ENCODE measurements at regions not wholly inside any gene's neighbourhood (a gene's known extent, or its start where the extent isn't known, plus 50 kb on each side); places are given as distances from the start of the nearest gene placed in this dataset.
A peak's percentile ranks its signal among the peaks of the same experiment; 100 is the strongest.

DNA sequence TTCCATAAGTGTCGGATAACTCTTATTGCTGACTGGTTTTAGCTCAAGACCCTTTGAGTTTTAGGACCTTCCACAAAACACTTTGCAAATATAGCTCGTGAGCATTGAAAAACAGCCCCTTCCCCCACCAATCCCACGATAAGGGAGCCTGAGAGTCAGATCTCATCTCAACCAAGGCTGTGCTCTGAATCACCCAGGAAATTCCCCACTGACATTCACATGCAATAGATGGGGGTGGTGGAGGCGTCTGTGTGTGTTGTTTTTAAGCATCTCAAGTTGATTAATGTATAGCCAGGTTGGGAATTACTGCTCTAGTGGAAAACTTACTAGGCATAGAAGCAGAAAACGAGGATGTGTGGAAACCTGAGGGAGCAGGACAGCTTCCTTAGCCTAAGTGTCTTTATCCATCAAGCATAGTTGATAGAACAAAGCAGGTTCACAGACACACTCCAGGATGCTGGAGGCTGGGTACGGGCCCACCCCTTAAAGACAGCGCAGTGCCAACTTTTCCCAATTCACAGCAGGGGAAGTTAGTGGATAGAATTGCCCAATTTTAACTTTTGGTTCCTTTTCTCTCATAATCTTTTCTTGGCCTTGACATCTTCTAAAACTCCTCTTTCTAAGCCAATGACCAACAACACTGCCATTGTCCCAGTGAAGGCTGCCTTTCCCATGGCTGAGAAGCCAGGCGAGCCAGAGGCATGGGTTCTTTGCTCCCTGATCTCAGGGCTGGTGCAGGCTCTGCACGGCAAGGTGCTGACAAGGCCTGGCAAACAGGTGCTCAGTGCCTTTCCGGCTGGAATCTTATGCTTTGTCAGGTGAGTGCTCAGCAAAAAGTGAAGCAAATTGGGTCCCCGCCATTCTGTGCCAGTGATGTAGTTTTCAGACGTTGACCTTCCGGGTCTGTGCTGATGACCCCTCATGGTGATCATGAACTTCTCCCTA lies 98.5 kb upstream of the INSIG1 start:
- no peak for TF ChIP-seq CTCF (IDR thresholded peaks at IDR 0.05; ENCODE audit: insufficient read depth, low read length, missing control alignments)
- H3K4me3 ChIP-seq (ENCODE audit: low read depth, low read length), result no peak overlapping the region
- POLR2A ChIA-PET, result interaction anchor here (0.6 to 0.8 kb wide), 2 partner anchors 31 to 98 kb away, joined by 3 read pairs; partner anchors contain the start of gene INSIG1
- CTCF ChIA-PET, result interaction anchor here (1.1 to 6.2 kb wide), 6 partner anchors 8 to 146 kb away, joined by 3 to 48 read pairs (median 5); partner anchors contain the start of gene INSIG1
- DNase-seq (ENCODE audit: low read depth, low spot score), result peak; percentile 61

DNA sequence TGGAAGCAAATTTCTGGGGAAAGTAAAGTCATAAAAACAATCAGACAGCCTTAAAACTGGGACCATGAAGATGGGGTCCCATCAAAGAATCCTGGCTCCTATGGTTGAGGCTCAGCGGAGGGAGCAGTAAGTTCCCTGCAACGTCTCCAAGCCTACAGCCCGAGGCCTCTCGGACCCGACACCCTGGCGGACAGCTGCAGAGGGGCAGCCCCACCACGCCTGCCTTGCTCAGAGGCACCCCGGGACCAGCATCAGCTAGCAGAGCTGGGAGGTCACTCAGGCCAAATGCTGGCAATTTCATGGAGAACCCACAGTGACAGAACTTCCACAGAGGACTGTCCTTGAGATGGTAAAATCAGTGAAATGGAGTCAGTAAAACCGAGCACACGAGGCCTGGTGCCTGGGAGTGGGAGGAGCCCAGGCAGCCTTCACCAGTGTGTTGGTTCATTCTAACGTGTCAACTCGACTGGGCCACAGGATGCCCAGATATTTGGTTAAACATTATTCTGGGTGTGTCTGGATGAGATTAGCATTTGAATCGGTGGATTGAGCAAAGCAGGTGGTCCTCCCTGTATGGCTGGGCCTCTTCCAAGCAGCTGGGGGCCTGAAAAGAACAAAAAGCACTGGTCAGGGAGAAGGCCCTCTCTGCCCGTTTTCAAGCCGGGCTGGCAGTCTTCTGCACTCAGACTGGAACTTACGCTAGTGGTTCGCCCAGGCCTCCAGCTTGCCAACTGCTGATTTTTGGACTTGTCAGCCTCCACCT lies 96.2 kb upstream of the INSIG1 start:
- no peak overlapping the region for H3K4me3 ChIP-seq (ENCODE audit: low read depth, low read length)
- CTCF ChIA-PET, result interaction anchor here (1.0 to 6.2 kb wide), 4 partner anchors 11 to 282 kb away, joined by 3 to 48 read pairs (median 5); no protein-coding TSS in a partner anchor
- POLR2A ChIA-PET, result interaction anchor here (0.8 kb wide), 1 partner anchor 11 kb away, joined by 3 read pairs; no protein-coding TSS in a partner anchor

DNA sequence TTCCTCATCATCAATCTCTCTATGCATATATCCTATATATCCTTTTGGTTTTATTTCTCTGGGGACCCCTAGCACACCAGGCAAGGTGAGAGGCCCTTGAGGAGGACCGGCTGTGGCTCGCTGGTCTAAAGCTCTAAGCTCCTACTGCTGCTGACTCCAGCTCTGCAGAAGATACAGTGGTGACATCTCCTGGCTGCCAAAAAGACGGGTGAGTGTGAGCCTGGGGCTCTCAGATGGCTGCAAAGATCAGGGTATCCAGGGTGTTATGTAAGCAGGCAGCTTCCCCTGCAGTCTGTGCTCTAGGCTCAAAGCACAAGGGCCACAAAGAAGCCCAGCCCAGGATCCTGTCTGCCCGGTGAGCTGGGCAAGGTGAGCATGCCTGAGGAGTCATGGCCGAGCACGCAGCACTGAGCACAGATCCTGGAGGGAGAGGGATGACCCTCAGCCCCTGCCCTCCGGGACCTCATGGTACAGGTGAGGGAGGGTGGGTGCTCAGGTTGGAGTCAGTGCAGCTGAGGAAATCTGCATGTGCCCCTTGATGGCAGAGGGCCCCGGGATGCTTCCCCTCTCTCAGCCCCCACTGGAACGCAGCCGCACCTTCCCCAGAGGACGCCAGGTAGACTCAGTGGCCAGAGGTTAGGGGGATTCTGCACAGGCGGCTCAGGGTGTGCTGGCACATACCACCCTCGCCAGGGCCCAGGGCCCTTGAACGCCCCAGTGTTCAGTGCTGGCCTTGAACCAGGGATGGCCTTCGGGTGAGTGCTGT lies 95.4 kb upstream of the INSIG1 start:
- no peak overlapping the region for H3K4me3 ChIP-seq (ENCODE audit: low read depth, low read length)
- TF ChIP-seq CTCF (IDR thresholded peaks at IDR 0.05; ENCODE audit: insufficient read depth, low read length, missing control alignments), result no peak
- POLR2A ChIA-PET, result no interaction called here
- CTCF ChIA-PET, result interaction anchor here (1.0 to 6.2 kb wide), 3 partner anchors 12 to 283 kb away, joined by 3 to 48 read pairs (median 6); no protein-coding TSS in a partner anchor
- no peak for DNase-seq (ENCODE audit: low read depth, low spot score)

More for the DNA sequence above, 96.2 kb upstream of the INSIG1 start:
- TF ChIP-seq CTCF (IDR thresholded peaks at IDR 0.05; ENCODE audit: insufficient read depth, low read length, missing control alignments), result no peak
- DNase-seq (ENCODE audit: low read depth, low spot score), result no peak

GRCh38 chr7:155203059-155203881 lies 94.4 kb upstream of the INSIG1 start:
- no peak for DNase-seq (ENCODE audit: low read depth, low spot score)
- CTCF ChIA-PET, result interaction anchor here (0.9 to 6.2 kb wide), 2 partner anchors 13 to 142 kb away, joined by 3 to 48 read pairs; no protein-coding TSS in a partner anchor
- POLR2A ChIA-PET, result no interaction called here
- TF ChIP-seq CTCF (IDR thresholded peaks at IDR 0.05; ENCODE audit: insufficient read depth, low read length, missing control alignments), result no peak
- no peak overlapping the region for H3K4me3 ChIP-seq (ENCODE audit: low read depth, low read length)

All from AG04449 (cell line).